Lower leg skin (tissue), 4 donors: ENCODE measurements at regions not wholly inside any gene's neighbourhood (a gene's known extent, or its start where the extent isn't known, plus 50 kb on each side); places are given as distances from the start of the nearest gene placed in this dataset.

Experiments used
- DNase-seq, 2 donors: peaks; one replicate each; pipeline ENCODE4 v3.0.0-alpha.2; 2019; ENCODE audit warnings: low spot score in 2 of 2
- H3K4me3 ChIP-seq: fragments of 200-600 bp; sonication (generic); 2 replicates; pipeline ENCODE4 v1.5.1; 2017; ENCODE audit warnings: mild to moderate bottlenecking, low read depth; ENCODE audit not compliant: poor library complexity, severe bottlenecking
- CTCF ChIP-seq, 3 donors: fragments of 450-650 bp; IDR thresholded peaks; one replicate each; pipeline ENCODE4 v1.5.1; 2016; ENCODE audit warnings: antibody characterized with exemption in 3 of 3, mild to moderate bottlenecking in 3 of 3, moderate library complexity in 2 of 3
- POLR2A ChIP-seq, 2 donors: fragments of 450-650 bp; IDR thresholded peaks; one replicate each; pipeline ENCODE4 v1.6.1; 2016 to 2017; ENCODE audit warnings: antibody characterized with exemption in 2 of 2, mild to moderate bottlenecking in 1 of 2, moderate library complexity in 1 of 2
- WGBS, 2 donors: methylation state at CpG; one replicate each; pipeline ENCODE4 v1.1.5; 2018; 5-methylcytosine and 5-hydroxymethylcytosine counted together
- intact Hi-C: fragments of 100-400 bp; cut with DNase I; formaldehyde crosslinking; loops from one replicate; pipeline ENCODE4 v1.15.0; 2023; ENCODE audit warnings: low total_unique reads

GRCh38 chr1:199751506-199751905 is 276.0 kb upstream of the NR5A2 start:
- no peak for TF ChIP-seq CTCF (IDR thresholded peaks at IDR 0.05)
- TF ChIP-seq POLR2A (IDR thresholded peaks at IDR 0.05): no peak
- WGBS, 2 donors: 84 to 86% methylated on average over 5 of the region's 5 CpGs
- no peak overlapping the region for H3K4me3 ChIP-seq
- DNase-seq: no peak
- intact Hi-C loops: no loop called here

GRCh38 chr1:199751962-199752687 is 275.4 kb upstream of the NR5A2 start:
- no peak overlapping the region for H3K4me3 ChIP-seq
- WGBS, 2 donors: 82 to 88% methylated on average over 4 of the region's 4 CpGs
- intact Hi-C loops: no loop called here
- TF ChIP-seq CTCF (IDR thresholded peaks at IDR 0.05) (no peak), POLR2A (IDR thresholded peaks at IDR 0.05) (no peak)
- DNase-seq: no peak

- intact Hi-C loops: no loop called here
- 87 to 92% methylated on average over 2 of the region's 2 CpGs for WGBS, 2 donors
- no peak overlapping the region for H3K4me3 ChIP-seq
- no peak for DNase-seq
- no peak for TF ChIP-seq POLR2A (IDR thresholded peaks at IDR 0.05)
- no peak for TF ChIP-seq CTCF (IDR thresholded peaks at IDR 0.05)
Measured at GRCh38 chr1:199752688-199753027, 274.9 kb upstream of the NR5A2 start.

GRCh38 chr1:199753513-199753912 is 274.0 kb upstream of the NR5A2 start:
- no peak for DNase-seq
- WGBS, 2 donors: 78 to 79% methylated on average over 2 of the region's 2 CpGs
- intact Hi-C loops: no loop called here
- no peak for TF ChIP-seq CTCF (IDR thresholded peaks at IDR 0.05)
- TF ChIP-seq POLR2A (IDR thresholded peaks at IDR 0.05): no peak
- H3K4me3 ChIP-seq: no peak overlapping the region

- no peak overlapping the region for H3K4me3 ChIP-seq
- DNase-seq: no peak
- intact Hi-C loops: no loop called here
- no peak for TF ChIP-seq CTCF (IDR thresholded peaks at IDR 0.05)
- TF ChIP-seq POLR2A (IDR thresholded peaks at IDR 0.05): no peak
- 35 to 41% methylated on average over 2 of the region's 2 CpGs for WGBS, 2 donors
Measured at GRCh38 chr1:199756066-199756465, 271.4 kb upstream of the NR5A2 start.
